Gastroesophageal sphincter (tissue), 3 donors: ENCODE measurements at regions not wholly inside any gene's neighbourhood (a gene's known extent, or its start where the extent isn't known, plus 50 kb on each side); places are given as distances from the start of the nearest gene placed in this dataset.

ENCODE experiments used
- POLR2A ChIP-seq, 2 donors: fragments of 450-650 bp; IDR thresholded peaks; one replicate each; pipeline ENCODE4 v1.6.1; 2017; ENCODE audit warnings: antibody characterized with exemption in 2 of 2, mild to moderate bottlenecking in 2 of 2, moderate library complexity in 1 of 2
- TF ChIP-seq, protein P1 (sequence below), 4 experiments: fragments of 200-600 bp in 2 of 4; fragments of 450-650 bp in 2 of 4; sonication (generic) in 1 of 4; IDR thresholded peaks; one replicate each; pipeline ENCODE4 v1.5.1; 2017 to 2019; ENCODE audit warnings: antibody characterized with exemption in 4 of 4, mild to moderate bottlenecking in 2 of 4, moderate library complexity in 2 of 4

DNA sequence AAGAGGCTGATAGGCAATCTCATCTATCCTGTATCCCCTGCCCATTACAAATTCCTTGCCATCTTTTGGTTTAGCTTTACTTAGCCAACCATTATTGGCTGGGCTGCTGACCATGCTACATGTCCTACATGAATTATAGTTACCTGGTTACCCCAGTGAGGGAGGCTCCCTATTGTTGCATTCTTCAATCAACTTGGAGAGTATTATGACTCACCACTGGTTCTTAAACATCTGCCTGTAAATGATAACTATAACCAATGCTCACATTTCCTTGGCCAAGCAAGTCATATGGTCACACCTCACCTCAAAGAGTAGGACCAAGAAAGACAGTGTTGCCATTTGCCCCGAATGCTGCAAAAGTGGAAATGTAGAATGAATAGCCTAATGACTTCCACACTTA lies 297.6 kb downstream of the IL15 start:
- TF ChIP-seq POLR2A (IDR thresholded peaks at IDR 0.05), result no peak
- TF ChIP-seq, protein P1, sequence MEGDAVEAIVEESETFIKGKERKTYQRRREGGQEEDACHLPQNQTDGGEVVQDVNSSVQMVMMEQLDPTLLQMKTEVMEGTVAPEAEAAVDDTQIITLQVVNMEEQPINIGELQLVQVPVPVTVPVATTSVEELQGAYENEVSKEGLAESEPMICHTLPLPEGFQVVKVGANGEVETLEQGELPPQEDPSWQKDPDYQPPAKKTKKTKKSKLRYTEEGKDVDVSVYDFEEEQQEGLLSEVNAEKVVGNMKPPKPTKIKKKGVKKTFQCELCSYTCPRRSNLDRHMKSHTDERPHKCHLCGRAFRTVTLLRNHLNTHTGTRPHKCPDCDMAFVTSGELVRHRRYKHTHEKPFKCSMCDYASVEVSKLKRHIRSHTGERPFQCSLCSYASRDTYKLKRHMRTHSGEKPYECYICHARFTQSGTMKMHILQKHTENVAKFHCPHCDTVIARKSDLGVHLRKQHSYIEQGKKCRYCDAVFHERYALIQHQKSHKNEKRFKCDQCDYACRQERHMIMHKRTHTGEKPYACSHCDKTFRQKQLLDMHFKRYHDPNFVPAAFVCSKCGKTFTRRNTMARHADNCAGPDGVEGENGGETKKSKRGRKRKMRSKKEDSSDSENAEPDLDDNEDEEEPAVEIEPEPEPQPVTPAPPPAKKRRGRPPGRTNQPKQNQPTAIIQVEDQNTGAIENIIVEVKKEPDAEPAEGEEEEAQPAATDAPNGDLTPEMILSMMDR (IDR thresholded peaks at IDR 0.05), result no peak
